Urinary bladder (tissue), 3 donors: ENCODE measurements at regions not wholly inside any gene's neighbourhood (a gene's known extent, or its start where the extent isn't known, plus 50 kb on each side); places are given as distances from the start of the nearest gene placed in this dataset.
"Not testable (repeated sequence)": the region's sequence is repeated elsewhere in the genome, so short reads cannot be mapped to it uniquely, and the experiment has no call there.

Source experiments
- DNase-seq: peaks from one replicate; pipeline ENCODE4 v3.0.0-alpha.2; 2015; ENCODE audit errors: extremely low spot score
- H3K27ac ChIP-seq: one replicate; pipeline ENCODE4 v1.5.1; 2013; ENCODE audit warnings: low read depth, mild to moderate bottlenecking, moderate library complexity
- H3K36me3 ChIP-seq: one replicate; pipeline ENCODE4 v1.6.1; 2013; ENCODE audit warnings: mild to moderate bottlenecking, moderate library complexity; ENCODE audit not compliant: insufficient read depth
- H3K4me1 ChIP-seq: one replicate; pipeline ENCODE4 v1.6.1; 2013; ENCODE audit warnings: mild to moderate bottlenecking, moderate library complexity; ENCODE audit not compliant: insufficient read depth
- H3K4me3 ChIP-seq: one replicate; pipeline ENCODE4 v1.5.1; 2013; ENCODE audit warnings: low read depth, low read length
- WGBS: extraction: QIAGEN DNeasy Blood & Tissue Kit; methylation state at CpG from one replicate; pipeline ENCODE4 v1.1.7; 2013; 5-methylcytosine and 5-hydroxymethylcytosine counted together
- donor health status: healthy with polysubstance abuse.
- donor health status: healthy.

GRCh38 chr9:104323967-104324694 is 179.9 kb upstream of the OR13F1 start:
- not testable (repeated sequence) for H3K4me3 ChIP-seq, DNase-seq, H3K36me3 ChIP-seq, H3K27ac ChIP-seq, H3K4me1 ChIP-seq
- WGBS: 90% methylated on average over 2 of the region's 2 CpGs

- DNase-seq: no peak
- Histone ChIP-seq H3K4me3 (no peak overlapping the region), H3K36me3 (no peaks in the 10 kb centered on the region), H3K4me1 (no peaks in the 10 kb centered on the region), H3K27ac (no peak overlapping the region)
- WGBS: 81% methylated on average over 2 of the region's 2 CpGs
Measured at GRCh38 chr9:104326912-104327311, 177.2 kb upstream of the OR13F1 start.

- no peaks in the 10 kb centered on the region for H3K36me3 ChIP-seq
- DNase-seq: no peak
- H3K4me3 ChIP-seq: no peak overlapping the region
- no peak overlapping the region for H3K27ac ChIP-seq
- H3K4me1 ChIP-seq: no peaks in the 10 kb centered on the region
- WGBS: 93% methylated on average over 18 of the region's 18 CpGs
Measured at GRCh38 chr9:104329245-104329644, 174.8 kb upstream of the OR13F1 start.

- DNase-seq: no peak
- Histone ChIP-seq H3K36me3 (no peaks in the 10 kb centered on the region), H3K4me3 (no peak overlapping the region), H3K4me1 (no peaks in the 10 kb centered on the region), H3K27ac (no peak overlapping the region)
- WGBS: 79% methylated on average over 3 of the region's 3 CpGs
Measured at GRCh38 chr9:104330841-104331240, 173.2 kb upstream of the OR13F1 start.

GRCh38 chr9:104334549-104334948 is 169.5 kb upstream of the OR13F1 start:
- Histone ChIP-seq H3K4me3 (no peak overlapping the region), H3K36me3 (no peaks in the 10 kb centered on the region), H3K27ac (no peak overlapping the region), H3K4me1 (no peaks in the 10 kb centered on the region)
- no peak for DNase-seq
- 86% methylated on average over 4 of the region's 4 CpGs for WGBS

- Histone ChIP-seq H3K4me3 (no peak overlapping the region), H3K27ac (no peak overlapping the region), H3K36me3 (no peaks in the 10 kb centered on the region), H3K4me1 (no peaks in the 10 kb centered on the region)
- no peak for DNase-seq
Measured at GRCh38 chr9:104339692-104340091, 164.4 kb upstream of the OR13F1 start.

GRCh38 chr9:104342552-104342951 is 161.5 kb upstream of the OR13F1 start:
- no peak overlapping the region for H3K27ac ChIP-seq
- 90% methylated on average over 3 of the region's 3 CpGs for WGBS

GRCh38 chr9:104345061-104345460 is 159.0 kb upstream of the OR13F1 start:
- Histone ChIP-seq H3K27ac (no peak overlapping the region), H3K4me1 (no peaks in the 10 kb centered on the region), H3K36me3 (no peaks in the 10 kb centered on the region), H3K4me3 (no peak overlapping the region)
- DNase-seq: no peak
- WGBS: 42% methylated on average over 3 of the region's 3 CpGs

More at GRCh38 chr9:104342552-104342951, 161.5 kb upstream of the OR13F1 start:
- DNase-seq: no peak
- Histone ChIP-seq H3K4me3 (no peak overlapping the region), H3K36me3 (no peaks in the 10 kb centered on the region), H3K4me1 (no peaks in the 10 kb centered on the region)

GRCh38 chr9:104350541-104350940 is 153.5 kb upstream of the OR13F1 start:
- H3K36me3 ChIP-seq: no peaks in the 10 kb centered on the region
- 45% methylated on average over 5 of the region's 5 CpGs for WGBS
- H3K27ac ChIP-seq: no peak overlapping the region
- no peak overlapping the region for H3K4me3 ChIP-seq
- DNase-seq: no peak
- H3K4me1 ChIP-seq: no peaks in the 10 kb centered on the region

- no peak for DNase-seq
- no peak overlapping the region for H3K27ac ChIP-seq
- H3K4me1 ChIP-seq: no peaks in the 10 kb centered on the region
- WGBS: 83% methylated on average over 3 of the region's 3 CpGs
- H3K36me3 ChIP-seq: no peaks in the 10 kb centered on the region
- no peak overlapping the region for H3K4me3 ChIP-seq
Measured at GRCh38 chr9:104351726-104352125, 152.3 kb upstream of the OR13F1 start.

- 87% methylated on average over 11 of the region's 11 CpGs for WGBS
- H3K36me3 ChIP-seq: no peaks in the 10 kb centered on the region
- DNase-seq: no peak
- H3K4me1 ChIP-seq: no peaks in the 10 kb centered on the region
- H3K27ac ChIP-seq: no peak overlapping the region
- no peak overlapping the region for H3K4me3 ChIP-seq
Measured at GRCh38 chr9:104361207-104361606, 142.9 kb upstream of the OR13F1 start.

- no peaks in the 10 kb centered on the region for H3K4me1 ChIP-seq
- H3K27ac ChIP-seq: no peak overlapping the region
- no peaks in the 10 kb centered on the region for H3K36me3 ChIP-seq
- 94% methylated on average over 28 of the region's 28 CpGs for WGBS
- DNase-seq: no peak
- no peak overlapping the region for H3K4me3 ChIP-seq
Measured at GRCh38 chr9:104362912-104363472, 141.1 kb upstream of the OR13F1 start.

GRCh38 chr9:104367507-104367906 is 136.6 kb upstream of the OR13F1 start:
- Histone ChIP-seq H3K4me1 (no peaks in the 10 kb centered on the region), H3K36me3 (no peaks in the 10 kb centered on the region), H3K4me3 (no peak overlapping the region), H3K27ac (no peak overlapping the region)
- DNase-seq: no peak

GRCh38 chr9:104368318-104368717 is 135.7 kb upstream of the OR13F1 start:
- H3K4me3 ChIP-seq, H3K27ac ChIP-seq, H3K36me3 ChIP-seq, H3K4me1 ChIP-seq, DNase-seq: not testable (repeated sequence)
- WGBS: 95% methylated on average over 3 of the region's 3 CpGs
